ENCODE measurements at regions not wholly inside any gene's neighbourhood (a gene's known extent, or its start where the extent isn't known, plus 50 kb on each side); places are given as distances from the start of the nearest gene placed in this dataset.

DNA sequence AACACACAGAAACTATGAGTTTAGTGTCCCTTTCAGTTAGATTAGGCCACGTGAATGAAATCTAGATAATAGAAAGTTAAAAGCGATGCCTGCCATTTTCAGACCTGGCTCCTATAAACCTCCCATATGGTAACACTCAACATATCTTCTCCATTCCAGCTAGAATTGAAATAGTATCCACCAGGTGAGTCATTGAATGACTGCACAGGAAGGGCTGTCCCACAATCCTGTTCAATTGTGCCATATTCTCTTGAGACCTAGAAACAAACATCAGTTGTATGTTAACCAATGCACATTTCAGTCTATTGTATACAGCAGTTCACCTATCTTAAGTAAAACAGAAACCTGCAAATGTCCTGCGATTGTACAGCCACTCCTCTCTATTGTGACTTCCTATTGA lies 659.3 kb upstream of the SLIT2 start:
- no peak overlapping the region for H2AFZ ChIP-seq (ENCODE audit: low read length)
- no peaks in the 10 kb centered on the region for H3K9me2 ChIP-seq (replicated peaks; ENCODE audit: low read depth, low read length)
- H3K36me3 ChIP-seq (ENCODE audit: insufficient read depth, low read length) = no peaks in the 10 kb centered on the region
- H3K4me2 ChIP-seq (ENCODE audit: low read depth, low read length, poor library complexity, severe bottlenecking) = no peak overlapping the region
- no peak overlapping the region for H3K9ac ChIP-seq (ENCODE audit: low read depth, low read length, poor library complexity, severe bottlenecking)
- H3K27me3 ChIP-seq (ENCODE audit: insufficient read depth, low read length, poor library complexity, severe bottlenecking) = no peaks in the 10 kb centered on the region
- H3K4me1 ChIP-seq (ENCODE audit: insufficient read depth, low read length, poor library complexity, severe bottlenecking) = no peaks in the 10 kb centered on the region
- no peaks in the 10 kb centered on the region for H3K79me2 ChIP-seq (ENCODE audit: insufficient read depth, low read length)
- no peaks in the 10 kb centered on the region for H4K20me1 ChIP-seq (ENCODE audit: insufficient read depth, low read length, poor library complexity, severe bottlenecking)
- TF ChIP-seq, protein P1, sequence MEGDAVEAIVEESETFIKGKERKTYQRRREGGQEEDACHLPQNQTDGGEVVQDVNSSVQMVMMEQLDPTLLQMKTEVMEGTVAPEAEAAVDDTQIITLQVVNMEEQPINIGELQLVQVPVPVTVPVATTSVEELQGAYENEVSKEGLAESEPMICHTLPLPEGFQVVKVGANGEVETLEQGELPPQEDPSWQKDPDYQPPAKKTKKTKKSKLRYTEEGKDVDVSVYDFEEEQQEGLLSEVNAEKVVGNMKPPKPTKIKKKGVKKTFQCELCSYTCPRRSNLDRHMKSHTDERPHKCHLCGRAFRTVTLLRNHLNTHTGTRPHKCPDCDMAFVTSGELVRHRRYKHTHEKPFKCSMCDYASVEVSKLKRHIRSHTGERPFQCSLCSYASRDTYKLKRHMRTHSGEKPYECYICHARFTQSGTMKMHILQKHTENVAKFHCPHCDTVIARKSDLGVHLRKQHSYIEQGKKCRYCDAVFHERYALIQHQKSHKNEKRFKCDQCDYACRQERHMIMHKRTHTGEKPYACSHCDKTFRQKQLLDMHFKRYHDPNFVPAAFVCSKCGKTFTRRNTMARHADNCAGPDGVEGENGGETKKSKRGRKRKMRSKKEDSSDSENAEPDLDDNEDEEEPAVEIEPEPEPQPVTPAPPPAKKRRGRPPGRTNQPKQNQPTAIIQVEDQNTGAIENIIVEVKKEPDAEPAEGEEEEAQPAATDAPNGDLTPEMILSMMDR (conservative IDR thresholded peaks at IDR 0.05; ENCODE audit: low read length) = no peak
- no peak for TF ChIP-seq EZH2phosphoT487 (IDR thresholded peaks at IDR 0.05; ENCODE audit: borderline replicate concordance)
- no peaks in the 10 kb centered on the region for H3K9me3 ChIP-seq (ENCODE audit: insufficient read depth, low read depth, low read length)
- H3K4me3 ChIP-seq (ENCODE audit: low read length, poor library complexity, severe bottlenecking) = no peak overlapping the region
- no peaks in the 10 kb centered on the region for H3F3A ChIP-seq (ENCODE audit: low read depth)

- H3K4me3 ChIP-seq (ENCODE audit: low read length, poor library complexity, severe bottlenecking) = no peak overlapping the region
- no peak for TF ChIP-seq EZH2phosphoT487 (IDR thresholded peaks at IDR 0.05; ENCODE audit: borderline replicate concordance)
- TF ChIP-seq, protein P1 (conservative IDR thresholded peaks at IDR 0.05; ENCODE audit: low read length) = no peak
Observed at GRCh38 chr4:19583827-19584569, 667.7 kb upstream of the SLIT2 start.

DNA sequence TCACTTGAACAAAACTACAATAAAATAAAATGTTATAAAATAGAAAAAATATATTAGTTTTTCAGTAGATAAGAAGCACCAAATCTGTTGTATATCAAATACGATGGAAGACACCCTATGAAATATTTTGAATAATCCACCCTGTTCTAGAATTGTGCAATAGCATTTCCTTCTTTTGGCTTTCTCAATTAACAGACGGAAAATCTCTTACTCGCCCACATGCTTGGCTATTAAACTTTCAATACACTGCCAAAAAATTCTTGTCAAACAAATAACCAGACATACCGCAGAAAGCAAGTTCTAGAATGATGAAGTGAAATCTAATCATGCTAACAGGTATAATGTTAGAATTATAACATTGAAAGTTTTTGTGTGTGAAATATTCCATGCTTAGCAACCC lies 671.6 kb upstream of the SLIT2 start:
- Histone ChIP-seq H3K79me2 (ENCODE audit: insufficient read depth, low read length) (no peaks in the 10 kb centered on the region), H3K4me2 (ENCODE audit: low read depth, low read length, poor library complexity, severe bottlenecking) (no peak overlapping the region), H3F3A (ENCODE audit: low read depth) (no peaks in the 10 kb centered on the region), H3K9ac (ENCODE audit: low read depth, low read length, poor library complexity, severe bottlenecking) (no peak overlapping the region), H3K36me3 (ENCODE audit: insufficient read depth, low read length) (no peaks in the 10 kb centered on the region), H2AFZ (ENCODE audit: low read length) (no peak overlapping the region), H3K9me2 (replicated peaks; ENCODE audit: low read depth, low read length) (no peaks in the 10 kb centered on the region), H3K9me3 (ENCODE audit: insufficient read depth, low read depth, low read length) (no peaks in the 10 kb centered on the region), H3K4me1 (ENCODE audit: insufficient read depth, low read length, poor library complexity, severe bottlenecking) (no peaks in the 10 kb centered on the region), H3K27me3 (ENCODE audit: insufficient read depth, low read length, poor library complexity, severe bottlenecking) (no peaks in the 10 kb centered on the region), H3K4me3 (ENCODE audit: low read length, poor library complexity, severe bottlenecking) (no peak overlapping the region), H4K20me1 (ENCODE audit: insufficient read depth, low read length, poor library complexity, severe bottlenecking) (no peaks in the 10 kb centered on the region)
- TF ChIP-seq, protein P1 (conservative IDR thresholded peaks at IDR 0.05; ENCODE audit: low read length) = no peak

More at GRCh38 chr4:19583827-19584569, 667.7 kb upstream of the SLIT2 start:
- Histone ChIP-seq H3K27me3 (ENCODE audit: insufficient read depth, low read length, poor library complexity, severe bottlenecking) (no peaks in the 10 kb centered on the region), H2AFZ (ENCODE audit: low read length) (no peak overlapping the region), H3K79me2 (ENCODE audit: insufficient read depth, low read length) (no peaks in the 10 kb centered on the region), H3K9ac (ENCODE audit: low read depth, low read length, poor library complexity, severe bottlenecking) (no peak overlapping the region), H3K9me3 (ENCODE audit: insufficient read depth, low read depth, low read length) (no peaks in the 10 kb centered on the region), H3F3A (ENCODE audit: low read depth) (no peaks in the 10 kb centered on the region), H3K36me3 (ENCODE audit: insufficient read depth, low read length) (no peaks in the 10 kb centered on the region), H3K4me2 (ENCODE audit: low read depth, low read length, poor library complexity, severe bottlenecking) (no peak overlapping the region), H4K20me1 (ENCODE audit: insufficient read depth, low read length, poor library complexity, severe bottlenecking) (no peaks in the 10 kb centered on the region), H3K9me2 (replicated peaks; ENCODE audit: low read depth, low read length) (no peaks in the 10 kb centered on the region), H3K4me1 (ENCODE audit: insufficient read depth, low read length, poor library complexity, severe bottlenecking) (no peaks in the 10 kb centered on the region)

Measured in Loucy (cell line).